Glutamatergic neuron (in vitro differentiated cells): ENCODE measurements at regions not wholly inside any gene's neighbourhood (a gene's known extent, or its start where the extent isn't known, plus 50 kb on each side); places are given as distances from the start of the nearest gene placed in this dataset.

Experiments
- DNase-seq: peaks from one replicate; pipeline ENCODE4 v3.0.0; 2022
- H3K27ac Mint-ChIP-seq: one replicate; pipeline ENCODE4 v1.8.0; 2020; ENCODE audit warnings: mild to moderate bottlenecking, mixed read lengths, inconsistent platforms; ENCODE audit not compliant: unreplicated experiment
- H3K27me3 Mint-ChIP-seq: one replicate; pipeline ENCODE4 v1.8.0; 2020; ENCODE audit warnings: mild to moderate bottlenecking, moderate library complexity, mixed read lengths, inconsistent platforms; ENCODE audit not compliant: unreplicated experiment
- H3K36me3 Mint-ChIP-seq: one replicate; pipeline ENCODE4 v1.8.0; 2020; ENCODE audit warnings: mild to moderate bottlenecking, mixed read lengths, inconsistent platforms; ENCODE audit not compliant: unreplicated experiment
- H3K4me1 Mint-ChIP-seq: one replicate; pipeline ENCODE4 v1.8.0; 2020; ENCODE audit warnings: mild to moderate bottlenecking, low read depth, mixed read lengths, inconsistent platforms; ENCODE audit not compliant: unreplicated experiment
- H3K4me3 Mint-ChIP-seq: one replicate; pipeline ENCODE4 v1.8.0; 2020; ENCODE audit warnings: mild to moderate bottlenecking, mixed read lengths, inconsistent platforms; ENCODE audit not compliant: unreplicated experiment
- H3K9me3 Mint-ChIP-seq: one replicate; pipeline ENCODE4 v1.8.0; 2020; ENCODE audit warnings: mild to moderate bottlenecking, moderate library complexity, mixed read lengths, inconsistent platforms; ENCODE audit not compliant: unreplicated experiment
- CTCF ChIP-seq: fragments of 200-600 bp; sonication (generic); IDR thresholded peaks from one replicate; pipeline ENCODE4 v1.5.0; 2021; ENCODE audit not compliant: partially characterized antibody, unreplicated experiment

- no peaks in the 10 kb centered on the region for H3K9me3 Mint-ChIP-seq
- H3K27ac Mint-ChIP-seq: no peak overlapping the region
- H3K36me3 Mint-ChIP-seq: no peaks in the 10 kb centered on the region
- H3K4me3 Mint-ChIP-seq: no peak overlapping the region
- TF ChIP-seq CTCF: no peak
- H3K27me3 Mint-ChIP-seq: no peaks in the 10 kb centered on the region
- peaks cover 7% of the 10 kb centered on the region for H3K4me1 Mint-ChIP-seq
- no peak for DNase-seq
Observed at GRCh38 chr17:72516772-72517399, 396.1 kb downstream of the SOX9 start.

- H3K36me3 Mint-ChIP-seq: no peaks in the 10 kb centered on the region
- peaks cover 7% of the 10 kb centered on the region for H3K4me1 Mint-ChIP-seq
- H3K27ac Mint-ChIP-seq: no peak overlapping the region
Observed at GRCh38 chr17:72517413-72518158, 396.8 kb downstream of the SOX9 start.

GRCh38 chr17:72518159-72518732 is 397.4 kb downstream of the SOX9 start:
- H3K27me3 Mint-ChIP-seq: no peaks in the 10 kb centered on the region
- no peak for DNase-seq
- no peaks in the 10 kb centered on the region for H3K9me3 Mint-ChIP-seq
- TF ChIP-seq CTCF: no peak
- H3K4me3 Mint-ChIP-seq: no peak overlapping the region
- no peak overlapping the region for H3K27ac Mint-ChIP-seq
- no peaks in the 10 kb centered on the region for H3K36me3 Mint-ChIP-seq
- peaks cover 5% of the 10 kb centered on the region for H3K4me1 Mint-ChIP-seq

More at GRCh38 chr17:72517413-72518158, 396.8 kb downstream of the SOX9 start:
- H3K27me3 Mint-ChIP-seq: no peaks in the 10 kb centered on the region
- TF ChIP-seq CTCF: no peak
- H3K9me3 Mint-ChIP-seq: no peaks in the 10 kb centered on the region
- no peak for DNase-seq
- no peak overlapping the region for H3K4me3 Mint-ChIP-seq

- Mint-ChIP-seq H3K9me3 (no peaks in the 10 kb centered on the region), H3K27me3 (no peaks in the 10 kb centered on the region), H3K4me3 (no peak overlapping the region), H3K27ac (no peak overlapping the region), H3K4me1 (peaks cover 5% of the 10 kb centered on the region), H3K36me3 (no peaks in the 10 kb centered on the region)
- no peak for DNase-seq
- no peak for TF ChIP-seq CTCF
Observed at GRCh38 chr17:72518753-72519597, 398.2 kb downstream of the SOX9 start.
